ENCODE measurements at regions not wholly inside any gene's neighbourhood (a gene's known extent, or its start where the extent isn't known, plus 50 kb on each side); places are given as distances from the start of the nearest gene placed in this dataset.

DNA sequence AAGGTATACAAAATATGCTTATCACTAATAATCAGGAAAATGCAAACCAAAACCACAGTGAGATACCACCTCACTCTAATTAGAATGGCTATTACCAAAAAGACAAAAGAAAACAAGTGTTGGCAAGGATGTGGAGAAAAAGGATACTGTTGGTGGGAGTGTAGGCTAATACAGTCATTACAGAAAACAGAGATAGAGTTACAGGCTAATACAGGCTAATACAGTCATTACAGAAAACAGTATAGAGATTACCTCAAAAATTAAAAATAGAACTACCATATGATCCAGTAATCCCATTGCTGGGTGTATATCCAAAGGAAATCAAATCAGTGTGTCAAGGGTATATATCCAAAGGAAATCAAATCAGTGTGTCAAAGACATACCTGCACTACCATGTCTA, 238.4 kb downstream of the PLPP3 start (continued):
- TF ChIP-seq TCF12 (IDR thresholded peaks at IDR 0.05; ENCODE audit: low read depth, low read length) = no peak
- TF ChIP-seq EGR1 (IDR thresholded peaks at IDR 0.05; ENCODE audit: borderline replicate concordance in 1 of 2, low read depth in 2 of 2, low read length in 2 of 2) = no peak
- TF ChIP-seq FOXK2 (IDR thresholded peaks at IDR 0.05) = no peak
- no peak for TF ChIP-seq PAX5 (IDR thresholded peaks at IDR 0.05; ENCODE audit: borderline replicate concordance, low read depth, low read length)
- TF ChIP-seq MTA2 (IDR thresholded peaks at IDR 0.05; ENCODE audit: low read depth) = peak; percentile 55; the same call in 1 of the 2 replicates
- no peak for TF ChIP-seq CHD4 (IDR thresholded peaks at IDR 0.05)
- TF ChIP-seq BMI1 (IDR thresholded peaks at IDR 0.05; ENCODE audit: borderline replicate concordance) = no peak
- no peak for TF ChIP-seq HDAC6 (IDR thresholded peaks at IDR 0.05; ENCODE audit: unreplicated experiment)

GRCh38 chr1:56339786-56340465, 239.4 kb downstream of the PLPP3 start:
- intact Hi-C loops (cut with micrococcal nuclease; ENCODE audit: unreplicated experiment) (loop anchor here (10.0 kb wide), 1 partner anchor 465 kb away; no protein-coding TSS in a partner anchor), in situ Hi-C loops (cut with MboI) (no loop called here)
- ChIA-PET SMC1A (ENCODE audit: uncharacterized antibody, unreplicated experiment) (interaction anchor here (1.0 to 1.5 kb wide), 6 partner anchors 10 to 245 kb away, joined by 3 to 4 read pairs (median 3); no protein-coding TSS in a partner anchor), RAD21 (ENCODE audit: unreplicated experiment) (interaction anchor here (0.6 to 1.4 kb wide), 4 partner anchors 69 to 239 kb away, joined by 3 to 4 read pairs (median 3); no protein-coding TSS in a partner anchor), POLR2A (interaction anchor here (1.0 to 1.3 kb wide), 4 partner anchors 9 to 130 kb away, joined by 3 to 7 read pairs (median 4); no protein-coding TSS in a partner anchor), CTCF (interaction anchor here (0.5 to 1.5 kb wide), 4 partner anchors 9 to 243 kb away, joined by 3 read pairs; no protein-coding TSS in a partner anchor)
- Histone ChIP-seq H3K4me3 (no peak overlapping the region), H3K79me2 (ENCODE audit: control insufficient read depth, insufficient read depth, low read length) (no peaks in the 10 kb centered on the region), H4K20me1 (ENCODE audit: control insufficient read depth, insufficient read depth) (no peaks in the 10 kb centered on the region), H3K9me3 (replicated peaks; ENCODE audit: control insufficient read depth, insufficient read depth, low read length) (no peaks in the 10 kb centered on the region; the same call in 2 of the 3 replicates), H3K27ac (ENCODE audit: control insufficient read depth, insufficient read depth) (no peak overlapping the region), H2AFZ (ENCODE audit: control insufficient read depth, low read depth, low read length) (no peak overlapping the region), H3K27me3 (replicated peaks in 1 of 2; ENCODE audit: control insufficient read depth in 2 of 2, insufficient read depth in 2 of 2, low read length in 1 of 2) (no peaks in the 10 kb centered on the region), H3K9ac (ENCODE audit: control insufficient read depth, insufficient read depth, low read length) (no peak overlapping the region), H3K4me2 (ENCODE audit: control insufficient read depth, insufficient read depth) (no peak overlapping the region), H3K4me1 (ENCODE audit: control insufficient read depth, insufficient read depth, low read length) (no peaks in the 10 kb centered on the region), H3K36me3 (ENCODE audit: control insufficient read depth in 2 of 2, insufficient read depth in 2 of 2, low read length in 1 of 2) (no peaks in the 10 kb centered on the region)
- ATAC-seq (peak; percentile 76), DNase-seq (ENCODE audit: low read depth, low spot score) (no peak), FAIRE-seq (no peak)
- 14% methylated on average over 6 of the region's 6 CpGs for WGBS (ENCODE audit: insufficient coverage, insufficient replicate concordance, low lambda C conversion rate, missing lambda C conversion rate)
- BruUV-seq (replicated peaks) = no TSS peak
- TF ChIP-seq NFXL1 (IDR thresholded peaks at IDR 0.05; ENCODE audit: borderline replicate concordance) (no peak), MEF2B (IDR thresholded peaks at IDR 0.05; ENCODE audit: partially characterized antibody, poor library complexity, severe bottlenecking) (peak; percentile 26), IKZF1 (conservative IDR thresholded peaks at IDR 0.05) (0 out of 2 replicates have a peak, but pooled peaks have one; percentile 20), ATF3 (IDR thresholded peaks at IDR 0.05; ENCODE audit: borderline replicate concordance, extremely low read depth, low read depth, low read length) (no peak), HCFC1 (IDR thresholded peaks at IDR 0.05; ENCODE audit: low read length) (no peak), ZBED1 (IDR thresholded peaks at IDR 0.05; ENCODE audit: borderline replicate concordance) (no peak), IKZF2 (IDR thresholded peaks at IDR 0.05) (0 out of 4 replicates have a peak, but pooled peaks of 1 of the 2 experiments have one; percentile 33), EED (IDR thresholded peaks at IDR 0.05; ENCODE audit: low read depth) (0 out of 2 replicates have a peak, but pooled peaks have one; percentile 22)
- TF ChIP-seq, protein P1, sequence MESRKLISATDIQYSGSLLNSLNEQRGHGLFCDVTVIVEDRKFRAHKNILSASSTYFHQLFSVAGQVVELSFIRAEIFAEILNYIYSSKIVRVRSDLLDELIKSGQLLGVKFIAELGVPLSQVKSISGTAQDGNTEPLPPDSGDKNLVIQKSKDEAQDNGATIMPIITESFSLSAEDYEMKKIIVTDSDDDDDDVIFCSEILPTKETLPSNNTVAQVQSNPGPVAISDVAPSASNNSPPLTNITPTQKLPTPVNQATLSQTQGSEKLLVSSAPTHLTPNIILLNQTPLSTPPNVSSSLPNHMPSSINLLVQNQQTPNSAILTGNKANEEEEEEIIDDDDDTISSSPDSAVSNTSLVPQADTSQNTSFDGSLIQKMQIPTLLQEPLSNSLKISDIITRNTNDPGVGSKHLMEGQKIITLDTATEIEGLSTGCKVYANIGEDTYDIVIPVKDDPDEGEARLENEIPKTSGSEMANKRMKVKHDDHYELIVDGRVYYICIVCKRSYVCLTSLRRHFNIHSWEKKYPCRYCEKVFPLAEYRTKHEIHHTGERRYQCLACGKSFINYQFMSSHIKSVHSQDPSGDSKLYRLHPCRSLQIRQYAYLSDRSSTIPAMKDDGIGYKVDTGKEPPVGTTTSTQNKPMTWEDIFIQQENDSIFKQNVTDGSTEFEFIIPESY (IDR thresholded peaks at IDR 0.05) = no peak
- TF ChIP-seq, protein P2, sequence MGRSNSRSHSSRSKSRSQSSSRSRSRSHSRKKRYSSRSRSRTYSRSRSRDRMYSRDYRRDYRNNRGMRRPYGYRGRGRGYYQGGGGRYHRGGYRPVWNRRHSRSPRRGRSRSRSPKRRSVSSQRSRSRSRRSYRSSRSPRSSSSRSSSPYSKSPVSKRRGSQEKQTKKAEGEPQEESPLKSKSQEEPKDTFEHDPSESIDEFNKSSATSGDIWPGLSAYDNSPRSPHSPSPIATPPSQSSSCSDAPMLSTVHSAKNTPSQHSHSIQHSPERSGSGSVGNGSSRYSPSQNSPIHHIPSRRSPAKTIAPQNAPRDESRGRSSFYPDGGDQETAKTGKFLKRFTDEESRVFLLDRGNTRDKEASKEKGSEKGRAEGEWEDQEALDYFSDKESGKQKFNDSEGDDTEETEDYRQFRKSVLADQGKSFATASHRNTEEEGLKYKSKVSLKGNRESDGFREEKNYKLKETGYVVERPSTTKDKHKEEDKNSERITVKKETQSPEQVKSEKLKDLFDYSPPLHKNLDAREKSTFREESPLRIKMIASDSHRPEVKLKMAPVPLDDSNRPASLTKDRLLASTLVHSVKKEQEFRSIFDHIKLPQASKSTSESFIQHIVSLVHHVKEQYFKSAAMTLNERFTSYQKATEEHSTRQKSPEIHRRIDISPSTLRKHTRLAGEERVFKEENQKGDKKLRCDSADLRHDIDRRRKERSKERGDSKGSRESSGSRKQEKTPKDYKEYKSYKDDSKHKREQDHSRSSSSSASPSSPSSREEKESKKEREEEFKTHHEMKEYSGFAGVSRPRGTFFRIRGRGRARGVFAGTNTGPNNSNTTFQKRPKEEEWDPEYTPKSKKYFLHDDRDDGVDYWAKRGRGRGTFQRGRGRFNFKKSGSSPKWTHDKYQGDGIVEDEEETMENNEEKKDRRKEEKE (IDR thresholded peaks at IDR 0.05) = no peak
